ENCODE measurements at regions not wholly inside any gene's neighbourhood (a gene's known extent, or its start where the extent isn't known, plus 50 kb on each side); places are given as distances from the start of the nearest gene placed in this dataset.
"Not testable (repeated sequence)": the region's sequence is repeated elsewhere in the genome, so short reads cannot be mapped to it uniquely, and the experiment has no call there.

GRCh38 chr3:94413336-94414108 is 350.7 kb downstream of the NSUN3 start:
- DNase-seq: no peak

DNA sequence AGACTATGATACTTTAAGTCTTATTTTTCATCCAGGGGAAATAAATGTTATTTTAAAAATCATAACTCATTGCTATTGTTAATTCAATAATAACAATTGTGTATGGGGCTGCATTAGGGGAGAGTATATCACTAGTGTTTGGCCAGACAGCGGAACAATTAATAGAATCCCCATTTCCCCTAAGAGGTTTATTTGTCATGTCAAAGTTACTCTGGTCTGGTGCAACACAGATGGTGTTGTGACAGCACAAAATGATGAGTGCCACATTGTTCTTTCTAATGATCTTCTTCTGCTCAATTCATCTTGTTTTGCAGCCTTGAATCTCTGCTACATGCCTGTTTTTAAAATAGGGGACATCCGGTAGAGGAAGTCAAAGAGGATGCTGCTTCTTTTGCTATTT is 351.6 kb downstream of the NSUN3 start:
- DNase-seq: no peak

DNA sequence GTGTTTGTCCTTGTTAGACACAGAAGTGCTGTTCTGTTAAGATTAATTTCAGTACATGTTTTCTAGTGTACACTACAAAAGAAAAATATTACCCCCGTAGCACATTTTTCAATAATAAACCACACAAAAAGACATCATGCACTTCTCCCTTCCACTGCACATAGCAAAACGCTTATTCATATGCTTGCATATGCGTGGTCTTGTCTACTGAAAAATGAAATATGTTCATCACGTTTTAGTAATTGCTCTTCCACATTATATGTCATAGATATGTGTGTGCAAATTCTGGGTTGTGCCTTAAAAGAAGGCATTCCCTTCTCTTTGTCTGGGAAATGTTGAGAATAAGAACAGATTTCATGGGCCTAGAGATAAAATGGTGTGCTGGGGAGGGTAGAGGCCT is 353.9 kb downstream of the NSUN3 start:
- no peak for DNase-seq

DNA sequence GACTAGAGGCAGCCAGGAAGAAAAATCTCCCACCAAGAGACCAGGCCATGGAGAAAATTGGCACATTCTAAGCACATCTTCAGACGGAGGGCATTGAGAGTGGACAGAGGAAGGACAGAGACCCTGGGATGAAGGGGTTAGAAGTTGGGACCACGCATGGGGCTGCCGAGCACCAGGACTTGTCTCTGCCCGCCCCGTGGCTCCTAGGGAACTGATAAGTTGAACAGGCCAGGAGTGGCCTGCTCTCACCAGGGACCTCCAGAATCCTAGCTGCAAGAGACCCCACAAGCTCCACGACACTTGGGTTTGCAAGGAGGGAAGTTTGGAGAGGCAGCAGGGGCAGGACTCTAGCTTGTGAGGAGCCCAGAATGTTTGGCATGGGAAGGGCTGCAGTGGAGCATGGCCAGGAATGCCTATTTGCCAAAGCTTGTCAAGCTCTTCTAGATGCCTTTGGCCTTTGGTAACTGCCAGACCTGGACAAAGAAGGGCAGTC is 355.1 kb downstream of the NSUN3 start:
- DNase-seq: no peak

GRCh38 chr3:94420931-94421330 is 358.1 kb downstream of the NSUN3 start:
- no peak for DNase-seq

DNA sequence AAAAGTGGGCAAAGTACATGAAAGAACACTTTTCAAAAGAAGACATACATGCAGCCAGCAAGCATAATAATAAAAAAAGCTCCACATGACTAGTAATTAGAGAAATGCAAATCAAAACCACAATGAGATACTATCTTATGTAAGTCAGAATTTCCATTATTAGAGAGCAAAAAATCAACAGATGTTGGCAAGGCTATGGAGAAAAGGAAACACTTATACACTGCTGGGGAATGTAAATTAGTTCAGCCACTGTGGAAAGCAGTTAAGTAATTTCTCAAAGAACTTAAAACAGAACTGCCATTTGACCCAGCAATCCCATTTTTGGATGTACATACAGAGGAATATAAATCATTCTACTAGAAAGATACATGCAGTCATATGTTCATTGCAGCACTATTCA is 360.7 kb downstream of the NSUN3 start:
- no peak for DNase-seq

GRCh38 chr3:94429517-94429916 is 366.7 kb downstream of the NSUN3 start:
- no peak for DNase-seq

GRCh38 chr3:94431876-94432570 is 369.2 kb downstream of the NSUN3 start:
- no peak for DNase-seq

GRCh38 chr3:94433811-94434210 is 370.9 kb downstream of the NSUN3 start:
- no peak for DNase-seq

GRCh38 chr3:94440767-94441493 is 378.1 kb downstream of the NSUN3 start:
- no peak for DNase-seq

- no peak for DNase-seq
These were observed 378.6 kb downstream of the NSUN3 start for GRCh38 chr3:94441494-94441847.

DNA sequence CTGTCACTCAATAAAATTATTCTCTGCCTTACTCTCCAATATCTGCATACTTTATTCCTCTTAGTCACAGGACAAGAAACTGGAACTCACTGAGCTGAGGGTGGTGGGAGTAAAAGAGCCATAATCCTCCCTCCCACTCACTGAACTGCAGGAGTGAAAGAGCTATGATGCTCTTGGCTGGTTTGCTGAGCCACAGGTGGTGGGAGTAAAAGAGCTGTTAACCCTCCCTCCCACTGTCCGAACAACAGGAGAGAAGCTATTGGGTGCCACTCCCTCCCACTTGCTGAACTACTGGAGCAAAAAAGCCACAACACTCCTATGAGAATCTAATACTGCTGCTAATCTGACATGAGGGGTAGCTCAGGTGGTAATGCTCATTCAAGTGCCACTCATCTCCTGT is 391.0 kb downstream of the NSUN3 start:
- no peak for DNase-seq

DNA sequence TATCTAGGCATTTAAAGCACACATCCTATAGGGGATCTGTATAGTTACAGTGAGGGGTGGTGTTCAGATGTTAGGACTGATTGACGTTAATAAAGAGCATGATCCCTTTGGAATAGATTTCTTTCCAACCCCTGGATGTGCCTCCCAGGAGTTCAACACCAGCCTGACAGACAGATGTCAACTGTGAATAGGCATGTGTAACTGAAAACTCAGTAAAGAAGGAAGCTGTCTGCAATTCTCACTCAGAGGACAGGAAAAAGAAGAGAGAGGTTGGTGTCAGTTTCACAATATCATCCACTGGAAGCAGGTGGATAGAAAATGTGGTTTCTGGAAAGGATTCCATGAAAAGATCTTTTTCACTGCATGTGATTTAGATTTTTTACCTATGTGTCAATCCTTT is 396.3 kb downstream of the NSUN3 start:
- DNase-seq: no peak

GRCh38 chr3:94460931-94461330 is 398.1 kb downstream of the NSUN3 start:
- DNase-seq: no peak

DNA sequence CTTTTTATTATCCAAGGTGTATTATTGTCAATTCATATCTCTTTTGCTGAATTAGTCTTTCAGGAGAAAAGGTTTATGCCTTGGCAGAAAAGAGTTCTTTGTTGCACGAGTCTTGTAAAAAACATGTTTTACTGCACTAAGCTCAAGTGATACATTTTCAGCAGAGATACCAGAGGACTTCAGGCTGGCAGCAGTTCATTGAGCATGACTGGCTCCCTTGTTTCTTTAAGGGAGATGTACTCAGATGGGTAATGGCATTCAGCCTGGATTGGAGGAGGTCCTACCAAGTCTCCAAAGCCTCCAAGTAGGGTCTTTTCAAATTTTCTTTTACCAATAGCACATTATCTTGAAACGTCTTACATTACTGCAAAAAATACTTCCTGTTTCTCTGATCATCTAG is 400.1 kb downstream of the NSUN3 start:
- no peak for DNase-seq

DNA sequence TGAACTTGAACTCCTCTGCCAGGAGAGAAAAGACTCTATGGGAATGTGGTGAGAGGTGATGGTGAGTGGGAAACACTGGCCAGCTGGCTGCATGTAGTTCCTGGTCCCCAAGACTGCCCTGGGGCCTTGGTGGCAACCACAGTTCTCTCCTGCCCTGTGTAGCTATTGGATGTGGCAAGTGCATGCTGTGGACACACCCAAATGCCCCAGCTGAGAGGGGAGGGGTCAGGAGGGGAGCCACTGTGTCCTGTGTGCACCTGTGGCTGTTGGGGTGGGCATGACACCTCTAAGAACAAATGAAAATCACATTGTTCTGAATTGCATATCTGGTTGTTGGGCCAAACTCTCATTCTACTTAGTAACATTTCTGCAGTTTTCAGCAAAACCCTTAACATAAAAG is 409.6 kb downstream of the NSUN3 start:
- DNase-seq: no peak

GRCh38 chr3:94481226-94481898 is 418.5 kb downstream of the NSUN3 start:
- no peak for DNase-seq

- no peak for DNase-seq
These were observed 419.8 kb downstream of the NSUN3 start for GRCh38 chr3:94482686-94483085.

DNA sequence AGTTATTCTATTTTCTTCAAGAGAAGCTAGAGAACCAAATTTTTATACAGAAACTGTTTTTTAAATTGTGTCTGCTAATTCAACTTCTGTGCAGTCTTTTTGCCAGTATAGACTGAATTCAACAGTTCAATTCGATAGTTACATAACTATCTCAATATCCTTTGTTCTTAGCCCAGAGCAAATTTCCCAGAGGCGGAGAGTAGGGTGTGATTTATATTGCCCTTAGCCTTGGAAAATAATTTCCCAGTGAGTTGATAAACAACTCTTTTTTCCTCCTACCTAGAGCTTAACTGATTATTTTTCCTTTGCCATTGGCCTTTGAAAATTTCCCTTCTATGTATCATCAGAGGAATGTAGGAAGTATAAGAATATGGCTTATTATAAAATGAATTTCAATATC is 420.5 kb downstream of the NSUN3 start:
- DNase-seq: no peak

- no peak for DNase-seq
These were observed 432.1 kb downstream of the NSUN3 start for GRCh38 chr3:94494992-94495391.

DNA sequence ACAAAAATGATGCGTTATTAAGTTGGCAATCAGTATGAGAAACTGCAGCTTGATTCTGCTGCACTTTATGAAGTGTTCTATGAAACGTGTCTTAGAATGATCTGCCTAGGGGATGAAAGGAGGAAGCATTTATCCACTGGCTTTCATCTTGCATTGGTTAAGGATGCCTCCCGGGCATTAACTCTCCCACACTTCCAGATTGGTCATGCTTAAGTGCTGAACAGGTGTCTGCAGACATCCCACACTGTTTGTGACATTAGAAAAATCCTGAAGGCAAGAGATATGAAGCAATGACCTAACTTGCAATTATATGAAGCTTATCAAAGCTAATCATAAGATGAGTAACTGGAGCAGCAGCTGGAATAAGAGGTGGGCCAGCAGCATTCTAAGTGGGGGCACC is 437.3 kb downstream of the NSUN3 start:
- no peak for DNase-seq

DNA sequence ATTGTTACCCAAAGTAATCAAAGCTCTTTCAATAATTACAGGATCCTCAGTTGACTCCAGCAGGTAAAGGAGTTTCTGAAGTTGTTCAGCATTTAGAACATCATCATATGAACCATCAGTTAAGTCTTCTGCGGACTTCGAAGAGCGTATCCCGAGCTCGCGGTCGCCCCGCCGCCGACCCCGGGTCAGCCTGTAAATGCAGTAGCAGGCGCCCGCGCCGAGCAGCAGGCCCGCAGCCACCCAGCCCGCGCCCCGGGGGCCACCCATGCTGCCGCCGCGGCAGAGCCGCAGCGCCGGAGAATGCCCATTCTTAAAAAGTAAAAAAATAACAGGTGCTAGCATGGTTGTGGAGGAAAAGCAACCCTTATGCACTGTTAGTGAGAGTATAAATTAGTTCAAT is 444.5 kb downstream of the NSUN3 start:
- DNase-seq: not testable (repeated sequence)

- no peak for DNase-seq
These were observed 450.0 kb downstream of the NSUN3 start for GRCh38 chr3:94512876-94513275.
